ENCODE measurements at regions not wholly inside any gene's neighbourhood (a gene's known extent, or its start where the extent isn't known, plus 50 kb on each side); places are given as distances from the start of the nearest gene placed in this dataset.

DNA sequence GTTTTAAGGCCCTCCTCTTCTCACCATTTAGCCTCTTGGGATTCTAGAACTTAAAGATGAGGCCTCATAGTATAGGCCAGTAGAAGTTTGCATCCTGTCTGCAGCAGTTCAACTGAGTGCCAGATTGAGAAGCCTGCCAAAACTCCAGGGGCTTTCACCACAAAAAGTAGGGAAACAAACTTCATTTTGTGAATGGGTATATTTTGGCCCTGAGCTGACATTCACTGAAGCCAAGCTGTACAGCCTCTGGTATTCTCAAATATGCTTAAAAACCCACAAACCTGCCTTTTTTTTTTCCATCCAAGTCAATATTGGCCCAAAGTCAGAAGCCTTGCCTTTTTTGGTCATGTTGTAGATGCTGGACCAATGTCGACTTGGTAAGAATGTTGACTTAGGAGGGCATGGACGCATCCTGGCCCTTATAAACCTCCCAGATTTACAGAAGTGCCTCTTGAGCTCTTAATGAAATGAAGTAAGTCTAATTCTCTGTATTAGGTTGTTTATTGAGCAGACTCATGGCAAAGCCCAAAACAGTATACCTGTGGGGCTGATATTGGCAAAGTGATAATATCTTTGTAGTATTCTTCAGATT is 337.5 kb downstream of the CHRM3 start:
- DNase-seq (peak in 1 of 3 donors; percentile 34), ATAC-seq (ENCODE audit: insufficient read depth, low FRiP score) (no peak)
- Histone ChIP-seq H3K27ac (ENCODE audit: low read depth in 1 of 2, low read length in 1 of 2) (no peak overlapping the region), H3K27me3 (ENCODE audit: control insufficient read depth in 3 of 3, insufficient read depth in 3 of 3, low read length in 2 of 3) (peaks cover 0 to 16% (median 2%) of the 10 kb centered on the region in 3 donors), H3K4me1 (ENCODE audit: control insufficient read depth in 5 of 5, insufficient read depth in 5 of 5, low read length in 5 of 5) (peaks cover 0 to 10% (median 0%) of the 10 kb centered on the region in 5 donors), H3K9ac (ENCODE audit: insufficient read depth in 1 of 2, low read length in 2 of 2) (no peak overlapping the region), H3K4me3 (no peak overlapping the region), H3K36me3 (ENCODE audit: control insufficient read depth in 4 of 4, insufficient read depth in 4 of 4, low read length in 4 of 4) (no peaks in the 10 kb centered on the region), H3K9me3 (ENCODE audit: control insufficient read depth in 4 of 4, insufficient read depth in 3 of 4, low read length in 3 of 4) (no peaks in the 10 kb centered on the region)
- TF ChIP-seq, protein P1, sequence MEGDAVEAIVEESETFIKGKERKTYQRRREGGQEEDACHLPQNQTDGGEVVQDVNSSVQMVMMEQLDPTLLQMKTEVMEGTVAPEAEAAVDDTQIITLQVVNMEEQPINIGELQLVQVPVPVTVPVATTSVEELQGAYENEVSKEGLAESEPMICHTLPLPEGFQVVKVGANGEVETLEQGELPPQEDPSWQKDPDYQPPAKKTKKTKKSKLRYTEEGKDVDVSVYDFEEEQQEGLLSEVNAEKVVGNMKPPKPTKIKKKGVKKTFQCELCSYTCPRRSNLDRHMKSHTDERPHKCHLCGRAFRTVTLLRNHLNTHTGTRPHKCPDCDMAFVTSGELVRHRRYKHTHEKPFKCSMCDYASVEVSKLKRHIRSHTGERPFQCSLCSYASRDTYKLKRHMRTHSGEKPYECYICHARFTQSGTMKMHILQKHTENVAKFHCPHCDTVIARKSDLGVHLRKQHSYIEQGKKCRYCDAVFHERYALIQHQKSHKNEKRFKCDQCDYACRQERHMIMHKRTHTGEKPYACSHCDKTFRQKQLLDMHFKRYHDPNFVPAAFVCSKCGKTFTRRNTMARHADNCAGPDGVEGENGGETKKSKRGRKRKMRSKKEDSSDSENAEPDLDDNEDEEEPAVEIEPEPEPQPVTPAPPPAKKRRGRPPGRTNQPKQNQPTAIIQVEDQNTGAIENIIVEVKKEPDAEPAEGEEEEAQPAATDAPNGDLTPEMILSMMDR (IDR thresholded peaks at IDR 0.05; ENCODE audit: control extremely low read depth, extremely low read depth), result no peak
- 67 to 81% methylated on average over 2 of the region's 2 CpGs for WGBS, 2 donors

DNA sequence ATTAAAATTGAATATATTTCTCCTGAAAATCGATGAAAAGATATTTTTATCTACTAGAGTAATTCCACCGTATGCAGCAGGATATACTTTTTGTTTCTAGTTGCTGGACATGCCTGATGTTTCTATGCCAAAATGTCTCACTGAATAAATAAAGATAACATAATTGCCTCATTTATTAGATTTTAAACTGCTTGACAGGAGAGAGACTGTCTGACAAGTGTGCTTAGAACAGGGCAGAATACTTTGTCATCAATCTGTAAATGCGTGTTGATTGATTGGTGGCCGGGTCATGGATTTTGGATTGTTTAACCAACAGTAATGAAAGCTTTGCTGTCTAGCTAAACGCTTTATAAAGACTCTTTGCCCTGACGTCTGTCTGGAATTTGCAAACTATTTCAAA is 339.0 kb downstream of the CHRM3 start:
- DNase-seq (peak in 1 of 3 donors; percentile 12), ATAC-seq (ENCODE audit: insufficient read depth, low FRiP score) (no peak)
- H3K4me3 ChIP-seq, result no peak overlapping the region
- 36 to 64% methylated on average over 6 of the region's 6 CpGs for WGBS, 2 donors
- no peaks in the 10 kb centered on the region for H3K9me3 ChIP-seq (ENCODE audit: control insufficient read depth in 4 of 4, insufficient read depth in 3 of 4, low read length in 3 of 4)
- H3K27me3 ChIP-seq (ENCODE audit: control insufficient read depth in 3 of 3, insufficient read depth in 3 of 3, low read length in 2 of 3), result peaks cover 0 to 14% (median 0%) of the 10 kb centered on the region in 3 donors
- TF ChIP-seq, protein P1 (IDR thresholded peaks at IDR 0.05; ENCODE audit: control extremely low read depth, extremely low read depth), result no peak
- H3K27ac ChIP-seq (ENCODE audit: low read depth in 1 of 2, low read length in 1 of 2), result no peak overlapping the region
- H3K4me1 ChIP-seq (ENCODE audit: control insufficient read depth in 5 of 5, insufficient read depth in 5 of 5, low read length in 5 of 5), result peaks cover 0 to 10% (median 0%) of the 10 kb centered on the region in 5 donors
- no peak overlapping the region for H3K9ac ChIP-seq (ENCODE audit: insufficient read depth in 1 of 2, low read length in 2 of 2)
- no peaks in the 10 kb centered on the region for H3K36me3 ChIP-seq (ENCODE audit: control insufficient read depth in 4 of 4, insufficient read depth in 4 of 4, low read length in 4 of 4)

DNA sequence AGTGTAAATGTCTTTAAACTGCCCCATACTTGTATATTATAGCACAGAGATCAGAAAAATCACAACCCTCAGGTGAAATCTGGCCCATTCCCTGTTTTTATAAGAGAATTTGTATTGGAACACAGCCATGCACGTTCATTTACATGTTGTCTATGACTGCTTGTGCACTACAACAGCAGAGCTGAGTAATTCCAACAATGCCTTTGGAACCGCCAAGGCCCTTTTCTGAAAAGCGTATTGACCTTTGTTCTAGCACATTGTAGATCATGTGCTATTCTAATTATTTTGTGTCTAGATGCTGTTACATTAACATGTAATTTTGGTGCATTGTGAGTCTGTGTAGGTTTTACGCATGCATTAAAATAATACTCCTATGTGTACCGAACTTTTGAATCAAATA is 339.6 kb downstream of the CHRM3 start:
- no peak for ATAC-seq (ENCODE audit: insufficient read depth, low FRiP score)
- 84 to 92% methylated on average over 5 of the region's 5 CpGs for WGBS, 2 donors
- Histone ChIP-seq H3K36me3 (ENCODE audit: control insufficient read depth in 4 of 4, insufficient read depth in 4 of 4, low read length in 4 of 4) (no peaks in the 10 kb centered on the region), H3K9me3 (ENCODE audit: control insufficient read depth in 4 of 4, insufficient read depth in 3 of 4, low read length in 3 of 4) (no peaks in the 10 kb centered on the region), H3K27ac (ENCODE audit: low read depth in 1 of 2, low read length in 1 of 2) (no peak overlapping the region), H3K4me1 (ENCODE audit: control insufficient read depth in 5 of 5, insufficient read depth in 5 of 5, low read length in 5 of 5) (peaks cover 0 to 10% (median 0%) of the 10 kb centered on the region in 5 donors), H3K4me3 (no peak overlapping the region), H3K27me3 (ENCODE audit: control insufficient read depth in 3 of 3, insufficient read depth in 3 of 3, low read length in 2 of 3) (peaks cover 0 to 14% (median 0%) of the 10 kb centered on the region in 3 donors), H3K9ac (ENCODE audit: insufficient read depth in 1 of 2, low read length in 2 of 2) (no peak overlapping the region)
- peak in 1 of 3 donors; percentile 25 for DNase-seq
- TF ChIP-seq, protein P1 (IDR thresholded peaks at IDR 0.05; ENCODE audit: control extremely low read depth, extremely low read depth), result no peak

DNA sequence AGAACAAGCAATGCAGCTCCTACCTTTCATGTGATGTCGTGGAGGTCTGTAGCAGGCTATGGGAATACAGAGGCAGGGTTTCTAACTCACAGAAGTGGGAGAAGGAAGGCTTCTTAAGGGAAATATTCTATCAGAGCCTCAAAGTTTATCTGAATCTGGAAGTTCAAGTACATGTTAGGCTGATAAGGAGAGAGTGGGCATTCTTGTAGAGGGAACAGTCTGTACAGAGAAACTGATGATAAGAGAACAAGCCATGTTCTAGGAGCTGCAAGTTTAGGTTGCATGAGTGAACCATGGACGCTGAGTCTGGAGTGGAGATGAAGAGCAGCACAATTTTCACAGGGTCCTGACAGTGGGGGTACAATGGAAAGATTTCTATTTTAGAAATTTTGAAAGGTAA is 344.0 kb downstream of the CHRM3 start:
- no peaks in the 10 kb centered on the region for H3K9me3 ChIP-seq (ENCODE audit: control insufficient read depth in 4 of 4, insufficient read depth in 3 of 4, low read length in 3 of 4)
- TF ChIP-seq, protein P1 (IDR thresholded peaks at IDR 0.05; ENCODE audit: control extremely low read depth, extremely low read depth), result no peak
- H3K9ac ChIP-seq (ENCODE audit: insufficient read depth in 1 of 2, low read length in 2 of 2), result no peak overlapping the region
- peaks cover 0 to 17% (median 0%) of the 10 kb centered on the region in 5 donors for H3K4me1 ChIP-seq (ENCODE audit: control insufficient read depth in 5 of 5, insufficient read depth in 5 of 5, low read length in 5 of 5)
- no peak overlapping the region for H3K27ac ChIP-seq (ENCODE audit: low read depth in 1 of 2, low read length in 1 of 2)
- no peaks in the 10 kb centered on the region for H3K36me3 ChIP-seq (ENCODE audit: control insufficient read depth in 4 of 4, insufficient read depth in 4 of 4, low read length in 4 of 4)
- ATAC-seq (ENCODE audit: insufficient read depth, low FRiP score), result no peak
- H3K27me3 ChIP-seq (ENCODE audit: control insufficient read depth in 3 of 3, insufficient read depth in 3 of 3, low read length in 2 of 3), result peaks cover 0 to 22% (median 0%) of the 10 kb centered on the region in 3 donors
- WGBS, 2 donors, result 75 to 85% methylated on average over 2 of the region's 2 CpGs
- peak in 1 of 3 donors; percentile 17 for DNase-seq
- H3K4me3 ChIP-seq, result no peak overlapping the region

Data from lung (tissue), 11 donors.